ENCODE measurements at regions not wholly inside any gene's neighbourhood (a gene's known extent, or its start where the extent isn't known, plus 50 kb on each side); places are given as distances from the start of the nearest gene placed in this dataset.

GRCh38 chr5:40378396-40379177, 301.1 kb upstream of the PTGER4 start:
- no peak overlapping the region for H2BK120ac ChIP-seq (ENCODE audit: low read depth, low read length, poor library complexity, severe bottlenecking)
- H3K23ac ChIP-seq (ENCODE audit: insufficient read length, low read depth, low read length), result no peak overlapping the region
- no peaks in the 10 kb centered on the region for H3K4me1 ChIP-seq (ENCODE audit: insufficient read depth, low read length)
- Mint-ChIP-seq H3K9me3 (peaks cover 0 to 2% of the 10 kb centered on the region in 2 experiments; a peak in 1 of 5 replicates), H3K4me1 (no peaks in the 10 kb centered on the region), H3K36me3 (ENCODE audit: insufficient read depth in 1 of 3, low read depth in 3 of 3) (no peaks in the 10 kb centered on the region), H3K27me3 (ENCODE audit: low read depth) (no peaks in the 10 kb centered on the region), H3K4me3 (no peak overlapping the region), H3K27ac (no peak overlapping the region)
- H2BK20ac ChIP-seq (ENCODE audit: low read depth, low read length, poor library complexity, severe bottlenecking), result no peak overlapping the region
- H3K27ac ChIP-seq (ENCODE audit: insufficient read length, low read depth, low read length), result no peak overlapping the region
- H3K4me2 ChIP-seq (ENCODE audit: insufficient read depth, insufficient read length, low read length), result no peak overlapping the region
- H2BK5ac ChIP-seq (ENCODE audit: insufficient read length, low read length), result no peak overlapping the region
- no peak overlapping the region for H3T11ph ChIP-seq (ENCODE audit: low read length)
- H3K23me2 ChIP-seq (ENCODE audit: insufficient read length, low read depth, low read length, poor library complexity, severe bottlenecking), result no peaks in the 10 kb centered on the region
- DNase-seq, result no peak
- no peaks in the 10 kb centered on the region for H3K27me3 ChIP-seq (ENCODE audit: insufficient read depth, low read length)
- no peak overlapping the region for H3K14ac ChIP-seq (ENCODE audit: insufficient read depth, low read length)
- no peak overlapping the region for H4K5ac ChIP-seq (ENCODE audit: insufficient read length, low read depth, low read length)
- no peak overlapping the region for H3K18ac ChIP-seq (ENCODE audit: insufficient read length, low read depth, low read length)
- no peaks in the 10 kb centered on the region for H3K79me1 ChIP-seq (ENCODE audit: insufficient read depth, low read depth, low read length, poor library complexity, severe bottlenecking)
- H4K91ac ChIP-seq (ENCODE audit: insufficient read length, low read depth, low read length), result no peak overlapping the region
- no peaks in the 10 kb centered on the region for H3K9me3 ChIP-seq (ENCODE audit: control insufficient read depth, low read depth, low read length)
- TF ChIP-seq CTCF (conservative IDR thresholded peaks at IDR 0.05), result no peak
- no peak overlapping the region for H2BK15ac ChIP-seq (ENCODE audit: low read depth, low read length)
- H2AK5ac ChIP-seq (ENCODE audit: insufficient read length, low read length), result no peak overlapping the region
- no CpG with 5 or more reads among the region's 6 CpGs for WGBS (ENCODE audit: extremely low coverage, insufficient read length, low lambda C conversion rate)
- H2BK12ac ChIP-seq (ENCODE audit: insufficient read length, low read depth, low read length), result no peak overlapping the region
- H4K20me1 ChIP-seq (ENCODE audit: control insufficient read depth, insufficient read depth, insufficient read length), result no peaks in the 10 kb centered on the region
- H4K8ac ChIP-seq (replicated peaks; ENCODE audit: insufficient read length, low read depth, low read length), result no peak overlapping the region
- H3K9ac ChIP-seq (ENCODE audit: extremely low read depth, insufficient read length, low read length), result no peak overlapping the region
- H2AFZ ChIP-seq (ENCODE audit: low read length), result no peak overlapping the region
- H3K56ac ChIP-seq (ENCODE audit: insufficient read length, low read depth, low read length), result no peak overlapping the region
- H3K4ac ChIP-seq (ENCODE audit: low read depth, low read length), result no peak overlapping the region
- no peaks in the 10 kb centered on the region for H3K79me2 ChIP-seq (ENCODE audit: insufficient read depth, low read length)

Measured in H9 (cell line).